GM23338 (cell line): ENCODE measurements at regions not wholly inside any gene's neighbourhood (a gene's known extent, or its start where the extent isn't known, plus 50 kb on each side); places are given as distances from the start of the nearest gene placed in this dataset.

ENCODE experiments used
- ATAC-seq: fragments of 200-7000 bp; cut with Tn5 transposase; 3 replicates; pipeline ENCODE4 v1.9.1; 2020
- DNase-seq: peaks from one replicate; pipeline ENCODE4 v3.0.0-alpha.2; 2015; ENCODE audit warnings: low spot score
- H2AFZ ChIP-seq: fragments of 200-600 bp; sonication (generic); 2 replicates; pipeline ENCODE4 v1.8.0; 2016; ENCODE audit warnings: antibody characterized with exemption, mild to moderate bottlenecking, moderate library complexity
- H3F3A ChIP-seq: fragments of 200-600 bp; sonication (generic); replicated peaks from 2 replicates; pipeline ENCODE4 v1.8.0; 2017; ENCODE audit warnings: antibody characterized with exemption, mixed run types, low read depth
- H3K27ac ChIP-seq: fragments of 200-600 bp; sonication (generic); 2 replicates; pipeline ENCODE4 v1.6.1; 2016; ENCODE audit warnings: low read depth
- H3K27me3 ChIP-seq: fragments of 200-600 bp; sonication (generic); 2 replicates; pipeline ENCODE4 v1.8.0; 2016; ENCODE audit warnings: mild to moderate bottlenecking, mixed run types, moderate library complexity; ENCODE audit not compliant: insufficient read depth
- H3K36me3 ChIP-seq: fragments of 200-600 bp; sonication (generic); 2 replicates; pipeline ENCODE4 v1.8.0; 2016; ENCODE audit warnings: mild to moderate bottlenecking; ENCODE audit not compliant: insufficient read depth
- H3K4me1 ChIP-seq: fragments of 200-600 bp; sonication (generic); 2 replicates; pipeline ENCODE4 v1.8.0; 2016; ENCODE audit warnings: mild to moderate bottlenecking, moderate library complexity; ENCODE audit not compliant: insufficient read depth
- H3K4me2 ChIP-seq: fragments of 200-600 bp; sonication (generic); 2 replicates; pipeline ENCODE4 v1.7.1; 2017; ENCODE audit warnings: mixed run types
- H3K4me3 ChIP-seq: fragments of 200-600 bp; sonication (generic); 2 replicates; pipeline ENCODE4 v1.6.1; 2016; ENCODE audit warnings: mixed run types
- H3K79me2 ChIP-seq: fragments of 200-600 bp; sonication (generic); replicated peaks from 2 replicates; pipeline ENCODE4 v1.8.0; 2017; ENCODE audit warnings: mild to moderate bottlenecking; ENCODE audit not compliant: insufficient read depth
- H3K9me2 ChIP-seq: fragments of 200-600 bp; sonication (generic); 2 replicates; pipeline ENCODE4 v1.8.0; 2017; ENCODE audit not compliant: insufficient read depth
- H4K20me1 ChIP-seq: fragments of 200-600 bp; sonication (generic); replicated peaks from 2 replicates; pipeline ENCODE4 v1.8.0; 2017; ENCODE audit warnings: mild to moderate bottlenecking; ENCODE audit not compliant: insufficient read depth
- H3K27ac Mint-ChIP-seq: 2 replicates; pipeline ENCODE4 v1.8.0; 2020; ENCODE audit warnings: inconsistent platforms, mild to moderate bottlenecking, moderate library complexity, mixed read lengths
- H3K27me3 Mint-ChIP-seq: 3 replicates; pipeline ENCODE4 v1.8.0; 2022; ENCODE audit warnings: low read depth, mild to moderate bottlenecking, moderate library complexity, mixed read lengths, inconsistent platforms; ENCODE audit not compliant: insufficient read depth, poor library complexity
- H3K36me3 Mint-ChIP-seq: 3 replicates; pipeline ENCODE4 v1.8.0; 2021; ENCODE audit warnings: low read depth, mild to moderate bottlenecking, inconsistent platforms, moderate library complexity, mixed read lengths
- H3K4me1 Mint-ChIP-seq: 3 replicates; pipeline ENCODE4 v1.8.0; 2020; ENCODE audit warnings: mild to moderate bottlenecking, inconsistent platforms, mixed read lengths
- H3K4me3 Mint-ChIP-seq: 3 replicates; pipeline ENCODE4 v1.8.0; 2021; ENCODE audit warnings: moderate library complexity, mild to moderate bottlenecking, inconsistent platforms, mixed read lengths
- H3K9me3 Mint-ChIP-seq: 3 replicates; pipeline ENCODE4 v1.8.0; 2020; ENCODE audit warnings: moderate library complexity, mild to moderate bottlenecking, inconsistent platforms, mixed read lengths
- CREB1 ChIP-seq: fragments of 250-450 bp; sonication (Bioruptor Pico); IDR thresholded peaks from 2 replicates; pipeline ENCODE4 v1.5.0; 2020; ENCODE audit warnings: low read depth, mild to moderate bottlenecking, moderate library complexity
- EZH2 ChIP-seq: fragments of 200-600 bp; sonication (generic); IDR thresholded peaks from one replicate; pipeline ENCODE4 v1.8.0; 2017; ENCODE audit warnings: antibody characterized with exemption, mild to moderate bottlenecking, low read depth; ENCODE audit not compliant: unreplicated experiment
- EZH2phosphoT487 ChIP-seq: fragments of 200-600 bp; sonication (generic); IDR thresholded peaks from one replicate; pipeline ENCODE4 v1.8.1; 2018; ENCODE audit warnings: antibody characterized with exemption; ENCODE audit not compliant: unreplicated experiment
- JUNB ChIP-seq: IDR thresholded peaks from one replicate; pipeline ENCODE4 v1.6.1; 2016; ENCODE audit warnings: antibody characterized with exemption; ENCODE audit not compliant: unreplicated experiment
- NANOG ChIP-seq: IDR thresholded peaks from 2 replicates; pipeline ENCODE4 v1.6.1; 2016; ENCODE audit warnings: antibody characterized with exemption, borderline replicate concordance
- POLR2AphosphoS5 ChIP-seq: IDR thresholded peaks from 2 replicates; pipeline ENCODE4 v1.6.1; 2016; ENCODE audit warnings: antibody characterized with exemption, low read depth
- STAT1 ChIP-seq: IDR thresholded peaks from one replicate; pipeline ENCODE4 v1.6.1; 2016; ENCODE audit warnings: antibody characterized with exemption; ENCODE audit not compliant: unreplicated experiment
- ZNF114 ChIP-seq: fragments of 250-450 bp; sonication (Bioruptor Pico); IDR thresholded peaks from 2 replicates; pipeline ENCODE4 v1.5.0; 2020; ENCODE audit warnings: mild to moderate bottlenecking, moderate library complexity
- ZNF331 ChIP-seq: fragments of 250-450 bp; sonication (Bioruptor Pico); IDR thresholded peaks from 2 replicates; pipeline ENCODE4 v1.5.0; 2020; ENCODE audit warnings: low read depth, mild to moderate bottlenecking, moderate library complexity
- TF ChIP-seq, protein P1 (sequence below), 2 experiments: fragments of 200-600 bp in 1 of 2; sonication (generic) in 1 of 2; conservative IDR thresholded peaks; 2 replicates each; pipeline versions ENCODE4 v1.5.1 to v1.6.1; 2016 to 2017; ENCODE audit warnings: antibody characterized with exemption in 2 of 2, low read depth in 2 of 2, mild to moderate bottlenecking in 2 of 2, moderate library complexity in 1 of 2
- TF ChIP-seq, protein P2 (sequence below): IDR thresholded peaks from one replicate; pipeline ENCODE4 v1.6.1; 2018; ENCODE audit warnings: antibody characterized with exemption; ENCODE audit not compliant: unreplicated experiment
- TF ChIP-seq, protein P3 (sequence below): fragments of 250-450 bp; sonication (Bioruptor Pico); IDR thresholded peaks from 2 replicates; pipeline ENCODE4 v1.5.0; 2020; ENCODE audit warnings: mild to moderate bottlenecking, moderate library complexity
- TF ChIP-seq, protein P4 (sequence below): IDR thresholded peaks from 2 replicates; pipeline ENCODE4 v1.6.1; 2016; ENCODE audit warnings: antibody characterized with exemption

DNA sequence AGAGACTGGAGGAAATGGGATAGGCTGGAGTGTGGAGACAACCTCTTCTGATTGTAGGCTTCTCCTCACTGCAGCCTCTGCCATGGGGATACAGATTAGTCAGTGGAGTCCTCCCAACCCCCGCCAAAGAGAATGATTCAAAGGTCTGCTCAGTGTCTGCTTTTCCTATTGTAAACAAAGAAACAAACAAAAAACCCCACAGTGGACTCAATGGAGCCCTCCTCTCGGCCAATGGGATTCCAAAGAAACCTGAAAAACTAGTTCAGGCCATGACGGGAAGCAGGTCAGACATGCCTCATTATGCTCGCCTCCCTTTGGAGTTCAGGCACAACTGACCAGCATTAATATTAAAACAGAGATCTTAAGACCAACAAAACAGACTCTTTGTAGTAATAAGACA, 85.8 kb downstream of the SEC61B start:
- Mint-ChIP-seq H3K27me3 (peaks cover 1% of the 10 kb centered on the region), H3K36me3 (no peaks in the 10 kb centered on the region), H3K9me3 (no peaks in the 10 kb centered on the region), H3K27ac (0 out of 2 replicates have a peak overlapping the region, but pooled peaks have one; percentile 50), H3K4me1 (peaks cover 14% of the 10 kb centered on the region), H3K4me3 (no peak overlapping the region)
- no peak for DNase-seq
- no peak overlapping the region for H3K4me3 ChIP-seq
- H2AFZ ChIP-seq, result peak overlapping the region; percentile 84
- H3K4me1 ChIP-seq, result no peaks in the 10 kb centered on the region
- TF ChIP-seq, protein P1, sequence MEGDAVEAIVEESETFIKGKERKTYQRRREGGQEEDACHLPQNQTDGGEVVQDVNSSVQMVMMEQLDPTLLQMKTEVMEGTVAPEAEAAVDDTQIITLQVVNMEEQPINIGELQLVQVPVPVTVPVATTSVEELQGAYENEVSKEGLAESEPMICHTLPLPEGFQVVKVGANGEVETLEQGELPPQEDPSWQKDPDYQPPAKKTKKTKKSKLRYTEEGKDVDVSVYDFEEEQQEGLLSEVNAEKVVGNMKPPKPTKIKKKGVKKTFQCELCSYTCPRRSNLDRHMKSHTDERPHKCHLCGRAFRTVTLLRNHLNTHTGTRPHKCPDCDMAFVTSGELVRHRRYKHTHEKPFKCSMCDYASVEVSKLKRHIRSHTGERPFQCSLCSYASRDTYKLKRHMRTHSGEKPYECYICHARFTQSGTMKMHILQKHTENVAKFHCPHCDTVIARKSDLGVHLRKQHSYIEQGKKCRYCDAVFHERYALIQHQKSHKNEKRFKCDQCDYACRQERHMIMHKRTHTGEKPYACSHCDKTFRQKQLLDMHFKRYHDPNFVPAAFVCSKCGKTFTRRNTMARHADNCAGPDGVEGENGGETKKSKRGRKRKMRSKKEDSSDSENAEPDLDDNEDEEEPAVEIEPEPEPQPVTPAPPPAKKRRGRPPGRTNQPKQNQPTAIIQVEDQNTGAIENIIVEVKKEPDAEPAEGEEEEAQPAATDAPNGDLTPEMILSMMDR (conservative IDR thresholded peaks at IDR 0.05; ENCODE audit: low read depth in 2 of 2), result no peak
- TF ChIP-seq NANOG, result no peak
- TF ChIP-seq ZNF331 (CRISPR knock-in tag), result no peak
- no peak for TF ChIP-seq EZH2
- no peak for TF ChIP-seq CREB1 (CRISPR knock-in tag)
- TF ChIP-seq EZH2phosphoT487, result no peak
- TF ChIP-seq ZNF114, result no peak
- no peak for TF ChIP-seq STAT1
- TF ChIP-seq, protein P2, sequence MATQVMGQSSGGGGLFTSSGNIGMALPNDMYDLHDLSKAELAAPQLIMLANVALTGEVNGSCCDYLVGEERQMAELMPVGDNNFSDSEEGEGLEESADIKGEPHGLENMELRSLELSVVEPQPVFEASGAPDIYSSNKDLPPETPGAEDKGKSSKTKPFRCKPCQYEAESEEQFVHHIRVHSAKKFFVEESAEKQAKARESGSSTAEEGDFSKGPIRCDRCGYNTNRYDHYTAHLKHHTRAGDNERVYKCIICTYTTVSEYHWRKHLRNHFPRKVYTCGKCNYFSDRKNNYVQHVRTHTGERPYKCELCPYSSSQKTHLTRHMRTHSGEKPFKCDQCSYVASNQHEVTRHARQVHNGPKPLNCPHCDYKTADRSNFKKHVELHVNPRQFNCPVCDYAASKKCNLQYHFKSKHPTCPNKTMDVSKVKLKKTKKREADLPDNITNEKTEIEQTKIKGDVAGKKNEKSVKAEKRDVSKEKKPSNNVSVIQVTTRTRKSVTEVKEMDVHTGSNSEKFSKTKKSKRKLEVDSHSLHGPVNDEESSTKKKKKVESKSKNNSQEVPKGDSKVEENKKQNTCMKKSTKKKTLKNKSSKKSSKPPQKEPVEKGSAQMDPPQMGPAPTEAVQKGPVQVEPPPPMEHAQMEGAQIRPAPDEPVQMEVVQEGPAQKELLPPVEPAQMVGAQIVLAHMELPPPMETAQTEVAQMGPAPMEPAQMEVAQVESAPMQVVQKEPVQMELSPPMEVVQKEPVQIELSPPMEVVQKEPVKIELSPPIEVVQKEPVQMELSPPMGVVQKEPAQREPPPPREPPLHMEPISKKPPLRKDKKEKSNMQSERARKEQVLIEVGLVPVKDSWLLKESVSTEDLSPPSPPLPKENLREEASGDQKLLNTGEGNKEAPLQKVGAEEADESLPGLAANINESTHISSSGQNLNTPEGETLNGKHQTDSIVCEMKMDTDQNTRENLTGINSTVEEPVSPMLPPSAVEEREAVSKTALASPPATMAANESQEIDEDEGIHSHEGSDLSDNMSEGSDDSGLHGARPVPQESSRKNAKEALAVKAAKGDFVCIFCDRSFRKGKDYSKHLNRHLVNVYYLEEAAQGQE, result no peak
- TF ChIP-seq POLR2AphosphoS5, result no peak
- TF ChIP-seq, protein P3, sequence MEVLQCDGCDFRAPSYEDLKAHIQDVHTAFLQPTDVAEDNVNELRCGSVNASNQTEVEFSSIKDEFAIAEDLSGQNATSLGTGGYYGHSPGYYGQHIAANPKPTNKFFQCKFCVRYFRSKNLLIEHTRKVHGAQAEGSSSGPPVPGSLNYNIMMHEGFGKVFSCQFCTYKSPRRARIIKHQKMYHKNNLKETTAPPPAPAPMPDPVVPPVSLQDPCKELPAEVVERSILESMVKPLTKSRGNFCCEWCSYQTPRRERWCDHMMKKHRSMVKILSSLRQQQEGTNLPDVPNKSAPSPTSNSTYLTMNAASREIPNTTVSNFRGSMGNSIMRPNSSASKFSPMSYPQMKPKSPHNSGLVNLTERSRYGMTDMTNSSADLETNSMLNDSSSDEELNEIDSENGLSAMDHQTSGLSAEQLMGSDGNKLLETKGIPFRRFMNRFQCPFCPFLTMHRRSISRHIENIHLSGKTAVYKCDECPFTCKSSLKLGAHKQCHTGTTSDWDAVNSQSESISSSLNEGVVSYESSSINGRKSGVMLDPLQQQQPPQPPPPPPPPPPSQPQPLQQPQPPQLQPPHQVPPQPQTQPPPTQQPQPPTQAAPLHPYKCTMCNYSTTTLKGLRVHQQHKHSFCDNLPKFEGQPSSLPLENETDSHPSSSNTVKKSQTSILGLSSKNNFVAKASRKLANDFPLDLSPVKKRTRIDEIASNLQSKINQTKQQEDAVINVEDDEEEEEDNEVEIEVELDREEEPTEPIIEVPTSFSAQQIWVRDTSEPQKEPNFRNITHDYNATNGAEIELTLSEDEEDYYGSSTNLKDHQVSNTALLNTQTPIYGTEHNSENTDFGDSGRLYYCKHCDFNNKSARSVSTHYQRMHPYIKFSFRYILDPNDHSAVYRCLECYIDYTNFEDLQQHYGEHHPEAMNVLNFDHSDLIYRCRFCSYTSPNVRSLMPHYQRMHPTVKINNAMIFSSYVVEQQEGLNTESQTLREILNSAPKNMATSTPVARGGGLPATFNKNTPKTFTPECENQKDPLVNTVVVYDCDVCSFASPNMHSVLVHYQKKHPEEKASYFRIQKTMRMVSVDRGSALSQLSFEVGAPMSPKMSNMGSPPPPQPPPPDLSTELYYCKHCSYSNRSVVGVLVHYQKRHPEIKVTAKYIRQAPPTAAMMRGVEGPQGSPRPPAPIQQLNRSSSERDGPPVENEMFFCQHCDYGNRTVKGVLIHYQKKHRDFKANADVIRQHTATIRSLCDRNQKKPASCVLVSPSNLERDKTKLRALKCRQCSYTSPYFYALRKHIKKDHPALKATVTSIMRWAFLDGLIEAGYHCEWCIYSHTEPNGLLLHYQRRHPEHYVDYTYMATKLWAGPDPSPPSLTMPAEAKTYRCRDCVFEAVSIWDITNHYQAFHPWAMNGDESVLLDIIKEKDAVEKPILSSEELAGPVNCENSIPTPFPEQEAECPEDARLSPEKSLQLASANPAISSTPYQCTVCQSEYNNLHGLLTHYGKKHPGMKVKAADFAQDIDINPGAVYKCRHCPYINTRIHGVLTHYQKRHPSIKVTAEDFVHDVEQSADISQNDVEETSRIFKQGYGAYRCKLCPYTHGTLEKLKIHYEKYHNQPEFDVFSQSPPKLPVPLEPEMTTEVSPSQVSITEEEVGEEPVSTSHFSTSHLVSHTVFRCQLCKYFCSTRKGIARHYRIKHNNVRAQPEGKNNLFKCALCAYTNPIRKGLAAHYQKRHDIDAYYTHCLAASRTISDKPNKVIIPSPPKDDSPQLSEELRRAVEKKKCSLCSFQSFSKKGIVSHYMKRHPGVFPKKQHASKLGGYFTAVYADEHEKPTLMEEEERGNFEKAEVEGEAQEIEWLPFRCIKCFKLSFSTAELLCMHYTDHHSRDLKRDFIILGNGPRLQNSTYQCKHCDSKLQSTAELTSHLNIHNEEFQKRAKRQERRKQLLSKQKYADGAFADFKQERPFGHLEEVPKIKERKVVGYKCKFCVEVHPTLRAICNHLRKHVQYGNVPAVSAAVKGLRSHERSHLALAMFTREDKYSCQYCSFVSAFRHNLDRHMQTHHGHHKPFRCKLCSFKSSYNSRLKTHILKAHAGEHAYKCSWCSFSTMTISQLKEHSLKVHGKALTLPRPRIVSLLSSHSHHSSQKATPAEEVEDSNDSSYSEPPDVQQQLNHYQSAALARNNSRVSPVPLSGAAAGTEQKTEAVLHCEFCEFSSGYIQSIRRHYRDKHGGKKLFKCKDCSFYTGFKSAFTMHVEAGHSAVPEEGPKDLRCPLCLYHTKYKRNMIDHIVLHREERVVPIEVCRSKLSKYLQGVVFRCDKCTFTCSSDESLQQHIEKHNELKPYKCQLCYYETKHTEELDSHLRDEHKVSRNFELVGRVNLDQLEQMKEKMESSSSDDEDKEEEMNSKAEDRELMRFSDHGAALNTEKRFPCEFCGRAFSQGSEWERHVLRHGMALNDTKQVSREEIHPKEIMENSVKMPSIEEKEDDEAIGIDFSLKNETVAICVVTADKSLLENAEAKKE (CRISPR knock-in tag), result no peak
- TF ChIP-seq, protein P4, sequence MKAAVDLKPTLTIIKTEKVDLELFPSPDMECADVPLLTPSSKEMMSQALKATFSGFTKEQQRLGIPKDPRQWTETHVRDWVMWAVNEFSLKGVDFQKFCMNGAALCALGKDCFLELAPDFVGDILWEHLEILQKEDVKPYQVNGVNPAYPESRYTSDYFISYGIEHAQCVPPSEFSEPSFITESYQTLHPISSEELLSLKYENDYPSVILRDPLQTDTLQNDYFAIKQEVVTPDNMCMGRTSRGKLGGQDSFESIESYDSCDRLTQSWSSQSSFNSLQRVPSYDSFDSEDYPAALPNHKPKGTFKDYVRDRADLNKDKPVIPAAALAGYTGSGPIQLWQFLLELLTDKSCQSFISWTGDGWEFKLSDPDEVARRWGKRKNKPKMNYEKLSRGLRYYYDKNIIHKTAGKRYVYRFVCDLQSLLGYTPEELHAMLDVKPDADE, result no peak
- TF ChIP-seq JUNB, result no peak
- peaks cover 13% of the 10 kb centered on the region for H3K9me2 ChIP-seq
- no peaks in the 10 kb centered on the region for H3K27me3 ChIP-seq
- H3K27ac ChIP-seq, result no peak overlapping the region
- no peaks in the 10 kb centered on the region for H4K20me1 ChIP-seq
- H3K79me2 ChIP-seq, result no peaks in the 10 kb centered on the region
- H3K36me3 ChIP-seq, result no peaks in the 10 kb centered on the region
- ATAC-seq, result peak; percentile 51; the same call in 2 of the 3 replicates
- no peak overlapping the region for H3K4me2 ChIP-seq
- no peaks in the 10 kb centered on the region for H3F3A ChIP-seq
